Cerebellar cortex (tissue), 1 donor: ENCODE measurements at regions not wholly inside any gene's neighbourhood (a gene's known extent, or its start where the extent isn't known, plus 50 kb on each side); places are given as distances from the start of the nearest gene placed in this dataset.
"Not testable (repeated sequence)": the region's sequence is repeated elsewhere in the genome, so short reads cannot be mapped to it uniquely, and the experiment has no call there.

Experiments used
- DNase-seq: peaks from one replicate; pipeline ENCODE4 v3.0.0-alpha.2; 2015; ENCODE audit warnings: low spot score

DNA sequence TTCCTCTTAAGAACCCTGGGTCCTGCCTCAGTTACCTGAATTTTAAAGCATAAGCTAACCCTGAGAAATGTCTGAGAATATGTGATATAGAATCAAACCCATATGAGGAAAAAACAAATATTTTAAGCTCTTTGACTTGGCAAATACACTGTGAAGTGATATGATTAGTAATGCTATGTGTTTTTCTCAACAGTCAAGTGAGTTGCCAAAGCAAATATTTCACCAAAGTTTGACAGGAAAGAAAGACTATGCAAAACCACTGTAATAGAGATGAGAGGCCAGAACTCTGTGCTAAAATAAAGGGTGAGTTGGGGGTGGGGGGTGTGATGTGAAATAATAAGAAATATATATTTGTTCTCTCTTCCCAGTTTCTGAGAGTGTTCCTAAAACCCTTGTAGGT, 613.5 kb upstream of the CCDC179 start:
- no peak for DNase-seq

DNA sequence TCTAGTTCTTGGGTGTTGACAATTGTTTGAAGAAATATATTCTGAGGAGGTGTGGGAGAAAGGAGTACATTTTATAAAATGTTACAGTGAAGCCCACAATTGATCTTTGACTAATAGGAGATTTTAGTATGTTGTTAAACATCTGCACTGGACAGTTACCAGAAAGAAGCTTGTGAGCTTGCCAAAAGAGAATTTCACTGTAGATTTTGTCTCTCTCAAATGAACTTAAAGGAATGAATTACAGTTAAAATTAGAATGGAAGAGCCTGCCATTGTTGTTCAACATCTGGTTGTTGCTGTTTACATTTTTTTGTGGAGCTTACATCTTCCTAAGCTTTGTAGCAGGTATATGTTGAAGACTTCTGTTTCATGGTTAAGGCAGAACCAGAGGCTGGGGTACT, 620.5 kb upstream of the CCDC179 start:
- no peak for DNase-seq

DNA sequence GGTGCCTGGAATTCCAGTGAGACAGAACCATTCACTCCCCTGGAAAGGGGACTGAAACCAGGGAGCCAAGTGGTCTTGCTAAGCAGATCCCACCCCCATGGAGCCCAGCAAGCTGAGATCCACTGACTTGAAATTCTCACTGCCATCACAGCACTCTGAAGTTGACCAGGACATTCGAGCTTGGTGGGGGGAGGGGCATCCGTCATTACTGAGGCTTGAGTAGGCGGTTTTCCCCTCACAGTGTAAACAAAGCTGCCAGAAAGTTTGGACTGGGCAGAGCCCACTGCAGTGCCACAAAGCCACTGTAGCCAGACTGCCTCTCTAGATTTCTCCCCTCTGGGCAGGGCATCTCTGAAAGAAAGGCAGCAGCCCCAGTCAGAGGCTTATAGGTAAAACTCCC, 623.9 kb upstream of the CCDC179 start:
- not testable (repeated sequence) for DNase-seq

DNA sequence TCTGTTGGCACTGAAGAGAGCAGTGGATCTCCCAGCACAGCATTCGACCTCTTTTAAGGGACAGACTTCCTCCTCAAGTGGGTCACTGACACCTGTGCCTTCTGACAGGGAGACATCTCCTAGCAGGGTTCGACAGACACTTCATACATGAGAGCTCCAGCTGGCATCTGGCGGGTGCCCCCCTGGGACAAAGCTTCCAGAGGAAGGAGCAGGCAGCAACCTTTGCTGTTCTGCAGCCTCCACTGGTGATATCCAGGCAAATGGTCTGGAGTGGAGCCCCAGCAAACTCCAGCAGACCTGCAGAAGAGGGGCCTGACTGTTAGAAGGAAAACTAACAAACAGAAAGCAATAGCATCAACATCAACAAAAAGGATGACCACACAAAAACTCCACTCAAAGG, 624.3 kb upstream of the CCDC179 start:
- DNase-seq, result not testable (repeated sequence)

DNA sequence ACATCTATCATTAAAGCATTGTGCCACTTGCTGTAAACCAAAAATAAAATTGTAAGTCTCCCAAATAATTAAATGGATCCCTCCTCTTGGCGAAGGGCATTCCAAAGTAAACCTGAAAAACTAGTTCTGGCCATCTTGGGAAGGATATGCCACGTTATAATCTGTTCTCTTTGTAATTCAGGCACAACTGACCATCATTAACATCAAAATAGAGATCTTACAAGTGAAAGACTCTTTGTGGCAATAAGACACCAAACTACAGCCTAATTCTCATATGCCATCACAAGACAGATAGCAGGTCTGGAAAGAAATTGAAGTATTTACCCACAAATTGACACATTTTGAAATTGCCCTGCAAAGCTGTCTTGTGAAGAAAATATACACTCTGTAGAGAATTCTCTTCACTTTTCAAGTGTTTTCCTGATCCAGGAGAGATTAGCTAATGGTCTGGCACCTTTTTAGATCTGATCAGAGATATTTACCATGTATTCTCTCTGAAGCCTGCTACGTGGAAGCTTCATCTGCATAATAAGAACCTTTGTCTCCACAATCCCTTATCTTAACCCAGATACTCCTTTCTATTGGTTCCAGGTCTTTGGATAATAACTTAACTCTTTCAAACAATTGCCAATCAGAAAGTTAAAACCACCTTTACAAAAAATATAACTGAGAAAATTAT, 630.4 kb upstream of the CCDC179 start:
- DNase-seq, result no peak

DNA sequence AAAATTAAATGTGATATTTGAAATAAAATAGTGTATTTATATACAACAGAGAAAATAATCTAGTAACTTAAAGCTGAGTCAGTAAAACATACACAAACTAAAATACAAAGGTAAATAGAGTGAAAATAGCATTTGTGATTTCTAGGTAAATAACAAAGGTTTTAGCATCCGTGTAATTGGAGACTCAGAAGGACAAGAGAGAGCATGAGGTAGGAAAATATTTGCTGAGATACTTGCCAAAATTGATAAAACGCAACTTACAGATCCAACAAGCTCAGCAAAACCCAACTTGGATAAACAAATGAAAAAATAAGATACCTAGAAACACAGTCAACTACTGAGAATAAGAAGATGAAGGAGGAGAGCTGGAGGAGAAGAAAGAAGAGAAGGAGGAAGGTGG, 634.7 kb upstream of the CCDC179 start:
- no peak for DNase-seq

DNA sequence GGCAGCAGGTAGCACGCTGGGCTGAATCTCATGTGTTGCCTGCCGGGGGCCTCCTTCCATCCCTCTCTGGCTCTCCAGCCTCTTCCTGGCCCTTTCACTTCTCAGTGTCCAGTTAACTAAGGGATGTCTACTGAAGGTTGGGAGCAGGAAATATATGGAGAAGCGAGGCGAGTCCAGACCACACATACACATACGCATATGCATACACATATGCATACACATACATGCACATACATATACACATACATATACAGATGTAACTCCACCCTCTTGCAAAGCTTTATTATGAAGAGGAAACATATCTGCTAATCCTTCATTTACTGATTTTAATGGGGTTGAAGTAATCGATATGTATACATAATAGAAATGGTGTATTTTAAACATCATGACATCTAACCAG, 636.1 kb upstream of the CCDC179 start:
- DNase-seq, result no peak

DNA sequence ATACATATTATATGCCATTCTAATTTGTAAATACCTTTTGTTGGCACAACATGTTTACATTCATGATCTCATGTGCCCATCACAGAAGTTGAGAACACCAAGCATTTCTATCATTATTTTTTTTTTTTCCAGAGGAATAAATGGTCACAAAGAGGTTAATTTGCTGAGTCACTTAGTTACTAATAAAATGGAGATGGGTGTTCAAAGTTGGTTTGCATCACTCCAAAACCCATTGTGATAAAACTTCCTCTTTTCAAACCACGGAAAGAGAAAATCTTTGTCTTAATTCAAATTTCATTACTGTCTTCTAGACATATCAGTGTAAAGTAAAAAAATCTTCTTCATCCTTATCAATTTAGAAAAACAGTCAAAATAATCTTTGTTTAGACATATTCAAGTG, 636.8 kb upstream of the CCDC179 start:
- no peak for DNase-seq

DNA sequence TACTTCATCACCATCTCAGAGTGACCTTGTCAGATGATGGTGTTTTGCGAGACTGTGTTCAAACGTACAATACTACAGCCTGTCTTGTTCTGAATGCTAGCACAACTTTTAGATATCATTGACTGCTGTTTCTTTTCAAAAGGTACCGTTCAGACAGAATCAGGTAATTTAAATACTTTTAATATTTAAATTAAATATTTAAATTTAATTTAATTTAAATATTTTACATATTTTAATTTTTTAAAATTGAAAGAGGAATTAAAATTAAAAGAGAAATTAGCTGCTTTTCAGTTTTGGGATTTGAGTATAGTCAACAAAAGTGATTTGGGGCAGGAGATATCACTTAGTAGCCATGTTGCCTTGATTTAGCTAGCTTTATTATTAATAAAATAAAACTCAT, 642.1 kb upstream of the CCDC179 start:
- no peak for DNase-seq

DNA sequence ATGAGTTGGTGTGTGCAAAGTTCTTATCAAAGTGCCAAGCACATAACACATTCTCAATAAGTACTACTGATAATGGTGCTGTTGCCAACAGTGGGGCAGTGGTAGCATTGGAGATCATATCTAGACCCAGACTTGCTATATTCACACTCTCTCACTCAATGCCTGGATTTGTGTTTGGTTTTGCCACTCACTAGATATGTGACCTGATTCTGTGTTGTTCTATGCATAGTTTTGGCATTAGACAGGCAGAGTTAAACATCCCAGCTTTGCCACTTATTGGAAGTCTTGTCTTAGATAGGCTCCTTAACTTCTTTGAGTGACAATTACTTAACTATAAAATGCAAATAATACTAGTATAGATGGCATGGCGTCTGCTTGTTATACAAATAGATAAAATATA, 642.6 kb upstream of the CCDC179 start:
- no peak for DNase-seq

DNA sequence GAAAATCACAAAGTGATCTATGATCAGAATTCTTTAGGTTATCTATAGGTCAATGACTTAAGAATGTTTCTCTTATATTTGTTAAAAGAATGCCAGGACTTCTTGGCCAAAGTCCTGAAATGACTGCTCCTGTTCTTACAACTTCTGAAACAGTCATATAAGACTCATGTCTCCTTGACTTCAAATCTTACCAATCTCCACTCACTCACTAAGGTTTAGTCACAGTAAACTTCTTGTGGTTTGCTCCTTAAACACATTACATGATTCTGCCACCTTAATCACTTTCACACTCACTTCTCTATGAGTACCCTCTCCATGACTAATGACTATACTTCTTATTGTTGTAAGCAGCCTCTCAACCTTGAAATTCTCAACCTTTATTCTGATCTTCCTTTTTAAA, 648.7 kb upstream of the CCDC179 start:
- DNase-seq, result no peak

DNA sequence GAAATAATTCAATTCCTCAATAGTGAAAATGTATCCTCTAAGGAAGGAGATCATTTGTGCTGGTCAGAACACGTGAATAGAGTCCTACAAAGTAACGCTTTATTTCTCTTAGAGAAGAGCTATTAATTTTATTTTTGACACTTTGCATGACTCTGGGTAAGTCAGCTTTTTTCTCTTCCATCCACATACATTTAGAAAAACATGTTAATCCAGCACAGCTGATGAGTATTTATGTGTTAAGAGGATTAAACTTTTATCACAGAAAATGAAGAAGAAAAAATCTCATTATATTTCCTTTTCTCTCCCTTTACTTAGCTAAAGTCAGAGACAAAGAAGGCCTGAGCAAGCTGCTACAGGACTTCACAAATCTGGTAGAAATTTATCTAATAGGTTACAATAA, 649.5 kb upstream of the CCDC179 start:
- DNase-seq, result no peak

DNA sequence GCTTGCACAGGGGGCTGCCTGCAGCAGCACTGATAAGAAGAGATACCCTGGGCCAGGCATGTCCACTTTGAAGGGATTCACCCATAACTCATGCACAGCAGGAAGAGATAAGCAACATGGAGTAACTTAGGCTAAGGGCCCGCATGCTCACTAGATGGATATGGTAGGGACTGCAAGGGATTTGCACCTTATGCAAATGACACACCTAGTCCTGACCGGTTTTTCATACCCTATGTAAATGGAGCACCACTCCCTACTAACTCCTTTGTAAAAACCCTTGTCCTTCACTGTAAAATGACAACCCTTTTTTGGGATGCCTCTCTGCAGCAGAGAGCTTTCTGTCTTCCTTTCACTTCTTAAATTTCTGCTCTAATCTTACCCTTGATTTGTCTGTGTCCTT, 658.9 kb upstream of the CCDC179 start:
- DNase-seq, result no peak

DNA sequence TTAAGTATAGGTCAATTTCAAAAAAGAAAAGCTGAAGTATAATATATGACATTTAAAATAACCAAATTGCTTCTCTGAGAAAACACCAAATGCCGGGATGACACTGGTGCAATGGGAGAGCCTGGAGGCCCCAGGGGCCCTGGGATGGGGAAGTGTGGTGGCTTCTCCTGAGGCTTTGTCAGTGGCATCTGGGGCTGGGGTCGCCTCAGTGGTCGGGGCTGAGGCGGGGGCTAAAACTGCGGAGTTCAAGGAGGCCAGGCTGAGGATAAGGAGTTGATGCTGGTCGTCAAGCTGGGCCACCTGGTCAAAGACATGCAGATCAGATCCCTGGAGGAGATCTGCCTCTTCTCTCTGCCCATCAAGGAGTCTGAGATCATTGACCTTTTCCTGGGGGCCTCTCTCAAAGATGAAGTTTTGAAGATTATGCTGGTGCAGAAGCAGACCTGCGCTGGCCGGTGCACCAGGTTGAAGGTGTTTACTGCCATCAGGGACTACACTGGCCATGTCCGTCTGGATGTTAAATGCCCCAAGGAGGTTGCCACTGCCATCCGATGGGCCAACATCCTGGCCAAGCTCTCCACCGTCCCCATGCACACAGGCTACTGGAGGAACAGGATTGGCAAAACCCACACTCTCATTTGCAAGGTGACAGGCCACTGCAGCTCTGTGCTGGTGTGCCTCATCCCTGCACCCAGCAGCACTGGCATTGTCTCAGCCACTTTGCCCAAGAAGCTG, 660.1 kb upstream of the CCDC179 start:
- DNase-seq, result no peak

DNA sequence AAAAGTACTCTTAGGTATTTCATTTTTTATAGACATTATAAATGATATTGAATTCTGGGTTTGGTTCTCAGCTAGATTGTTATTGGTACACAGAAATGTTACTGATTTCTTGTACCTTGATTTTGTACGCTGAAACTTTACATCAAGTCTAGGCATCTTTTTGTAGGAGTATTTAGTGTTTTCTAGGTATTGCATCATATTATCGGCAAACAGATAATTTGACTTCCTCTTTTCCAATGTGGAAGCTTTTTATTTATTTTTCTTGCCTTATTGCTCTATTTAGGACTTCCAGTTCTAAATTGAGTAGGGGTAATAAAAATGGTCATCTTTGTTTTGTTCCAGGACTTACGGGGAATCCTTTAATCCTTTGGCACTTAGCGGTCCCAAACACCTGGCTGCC, 676.6 kb upstream of the CCDC179 start:
- no peak for DNase-seq

DNA sequence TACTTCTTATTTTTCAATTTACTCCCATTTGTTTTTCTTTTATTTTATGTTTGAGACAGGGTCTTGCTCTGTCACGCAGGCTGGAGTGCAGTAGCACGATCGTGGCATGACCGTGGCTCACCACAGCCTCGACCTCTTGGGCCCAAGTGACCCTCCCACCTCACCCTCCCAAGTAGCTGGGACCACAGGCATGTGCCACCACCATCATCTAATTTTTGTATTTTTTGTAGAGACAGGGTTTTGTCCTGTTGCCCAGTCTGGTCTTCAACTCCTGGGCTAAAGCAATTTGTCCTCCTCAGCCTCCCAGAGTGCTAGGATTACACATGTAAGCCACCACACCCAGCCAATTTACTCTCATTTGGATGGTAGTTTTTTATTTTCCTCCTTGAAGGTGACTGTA, 679.3 kb upstream of the CCDC179 start:
- no peak for DNase-seq

DNA sequence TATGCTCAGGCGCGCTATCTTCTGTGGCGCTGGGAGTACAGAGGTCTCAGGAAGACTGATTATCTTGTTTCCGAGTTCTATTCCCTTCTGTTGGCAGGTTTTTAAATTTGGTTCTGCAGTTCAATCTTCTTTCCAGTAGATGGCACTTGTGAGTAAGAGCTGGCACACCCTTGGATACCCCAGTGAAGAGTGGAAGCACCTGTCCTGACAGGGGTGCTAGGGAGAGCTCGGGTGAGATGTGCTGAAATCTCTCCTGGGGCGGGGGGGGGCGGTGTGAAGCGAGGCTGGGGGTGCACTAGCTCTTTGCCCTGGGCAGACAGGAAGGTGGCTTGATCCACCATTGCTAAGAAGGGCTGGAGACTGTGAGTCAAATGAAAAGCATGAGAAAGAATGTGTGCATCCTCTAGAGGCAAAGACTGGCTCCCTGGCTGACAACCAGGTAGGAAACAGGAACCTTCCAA, 679.9 kb upstream of the CCDC179 start:
- peak; percentile 14 for DNase-seq

DNA sequence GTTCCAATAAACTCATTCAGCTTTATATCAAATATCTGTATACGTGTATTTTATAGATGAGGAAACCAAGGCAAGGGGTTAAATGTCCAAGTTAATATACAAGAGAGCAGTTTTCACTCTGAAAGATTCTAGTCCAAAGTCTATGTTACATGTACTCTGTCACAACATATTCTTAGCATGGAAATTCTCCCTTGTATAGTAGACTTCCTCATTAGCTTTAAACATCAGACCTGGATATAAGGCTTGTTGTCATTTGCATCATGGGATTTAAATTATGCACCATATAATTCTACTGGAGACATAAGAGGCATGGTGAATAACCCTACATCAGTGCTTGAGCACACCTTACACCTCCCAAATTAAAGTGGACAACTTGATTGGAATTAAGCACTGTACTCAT, 681.9 kb upstream of the CCDC179 start:
- DNase-seq, result no peak

DNA sequence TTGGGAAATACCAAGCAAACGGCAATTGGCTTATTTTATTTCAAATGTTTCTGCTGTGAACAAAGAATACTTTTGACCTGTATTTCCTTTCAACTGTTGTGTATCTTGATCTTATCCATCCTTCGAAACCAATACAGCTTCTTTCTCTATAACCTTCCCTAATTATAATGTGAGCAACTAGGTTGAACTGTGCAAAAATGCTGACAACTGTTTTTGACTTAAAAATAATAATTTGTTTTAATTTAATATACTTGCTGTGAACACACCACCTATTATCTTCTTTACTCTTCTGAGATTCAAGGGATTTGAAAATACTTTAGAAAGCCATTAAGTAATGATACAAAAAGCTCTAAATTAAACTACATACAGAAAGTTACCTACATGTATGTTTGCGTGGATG, 682.5 kb upstream of the CCDC179 start:
- DNase-seq, result no peak

DNA sequence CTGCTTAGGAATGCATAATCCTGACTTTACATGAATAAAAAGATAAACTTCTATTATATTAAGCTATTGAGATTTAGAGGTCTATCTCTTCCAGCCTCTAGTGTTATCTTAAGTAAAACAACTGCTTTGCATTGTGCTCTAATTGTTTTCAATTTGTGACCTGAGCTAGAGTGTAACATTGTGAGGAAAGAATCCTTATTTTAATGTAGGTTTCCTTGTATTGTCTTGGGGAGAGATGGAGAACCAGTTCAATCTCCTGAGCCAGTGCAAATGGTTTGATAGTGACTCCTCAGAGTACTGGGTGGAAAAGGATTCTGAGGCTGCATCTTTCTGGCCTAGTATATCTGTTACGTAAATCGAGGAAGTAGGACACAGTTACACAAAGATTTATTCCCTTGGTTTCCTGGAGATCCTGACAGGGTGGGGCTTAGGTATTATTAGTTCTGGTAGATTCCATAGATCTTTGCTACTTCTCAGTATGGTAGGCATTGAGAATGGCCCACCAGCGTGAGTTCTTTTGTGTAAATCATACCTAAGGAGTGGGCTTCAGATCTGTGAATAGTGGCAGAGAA, 683.5 kb upstream of the CCDC179 start:
- no peak for DNase-seq

DNA sequence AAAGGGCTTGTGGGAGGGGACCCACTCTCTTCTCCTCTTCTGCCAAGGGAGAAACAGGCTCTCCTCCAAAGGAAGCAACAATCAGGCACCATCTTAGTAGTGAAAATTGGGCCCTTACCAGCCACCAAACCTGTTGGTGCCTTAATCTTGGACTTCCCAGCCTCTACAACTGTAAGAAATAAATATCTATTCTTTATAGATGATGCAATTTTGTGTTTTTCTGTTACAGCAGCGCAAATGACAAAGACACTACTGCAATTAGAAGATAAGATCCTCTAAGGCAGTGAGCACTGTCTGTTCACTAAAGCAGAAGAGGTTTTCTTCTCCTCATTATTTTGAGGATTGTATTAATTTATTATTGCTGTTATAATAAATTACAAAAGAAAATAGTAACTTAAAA, 691.4 kb upstream of the CCDC179 start:
- DNase-seq, result no peak

DNA sequence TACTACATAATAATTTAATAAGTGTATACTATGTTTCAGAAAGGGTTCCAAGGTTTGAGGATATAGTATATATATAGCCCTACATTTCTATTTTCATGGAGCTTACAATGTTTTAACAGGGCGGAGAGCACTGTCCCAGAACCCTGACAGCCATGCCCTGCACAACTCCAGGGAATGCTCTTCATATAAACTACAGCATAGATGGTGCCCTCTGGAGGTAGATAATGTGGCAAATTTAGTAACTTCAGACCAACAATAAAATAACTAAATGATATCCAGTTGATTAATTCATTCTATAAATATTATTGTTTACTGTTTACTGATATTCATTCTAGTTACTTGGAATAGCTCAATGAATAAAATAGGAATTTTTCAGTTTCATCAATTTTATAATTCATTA, 693.7 kb upstream of the CCDC179 start:
- no peak for DNase-seq

DNA sequence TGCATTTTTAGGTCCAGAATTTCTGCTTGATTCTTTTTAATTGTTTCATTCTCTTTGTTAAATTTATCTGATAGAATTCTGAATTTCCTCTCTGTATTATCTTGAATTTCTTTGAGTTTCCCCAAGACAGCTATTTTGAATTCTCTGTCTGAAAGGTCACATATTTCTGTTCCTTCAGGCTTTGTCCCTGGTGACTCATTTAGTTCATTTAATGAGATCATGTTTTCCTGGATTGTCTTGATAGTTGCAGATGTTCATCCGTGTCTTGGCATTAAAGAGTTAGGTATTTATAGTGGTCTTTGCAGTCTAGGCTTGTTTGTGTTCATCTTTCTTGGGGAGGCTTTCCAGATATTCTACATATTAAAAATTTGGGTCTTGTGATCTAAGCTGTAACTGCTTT, 694.8 kb upstream of the CCDC179 start:
- DNase-seq, result no peak
